ENCODE measurements at regions not wholly inside any gene's neighbourhood (a gene's known extent, or its start where the extent isn't known, plus 50 kb on each side); places are given as distances from the start of the nearest gene placed in this dataset.
A peak's percentile ranks its signal among the peaks of the same experiment; 100 is the strongest.

DNA sequence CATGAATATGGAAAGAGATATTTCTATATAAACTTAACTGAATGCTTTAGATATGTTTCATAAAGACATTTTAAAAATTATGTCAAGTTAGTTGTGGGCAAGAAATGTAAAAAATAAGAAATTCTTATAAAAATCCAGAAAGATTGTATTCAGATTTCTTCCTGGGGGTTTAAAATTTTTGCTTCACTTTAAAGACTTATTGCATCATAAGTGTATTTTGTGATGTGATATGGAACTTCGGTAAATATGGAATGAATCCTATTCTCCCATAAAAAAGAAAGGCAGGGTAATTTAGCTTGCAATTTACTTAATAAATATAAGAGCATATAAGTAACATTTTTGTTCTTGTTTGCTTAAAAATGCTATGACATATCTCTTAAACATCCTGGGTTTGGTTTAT, 104.8 kb upstream of the CWC22 start:
- ATAC-seq: no peak

GRCh38 chr2:180110469-180110868, 103.4 kb upstream of the CWC22 start:
- ATAC-seq: no peak

More for the DNA sequence above, 104.8 kb upstream of the CWC22 start:
- DNase-seq (ENCODE audit: low spot score): no peak

DNA sequence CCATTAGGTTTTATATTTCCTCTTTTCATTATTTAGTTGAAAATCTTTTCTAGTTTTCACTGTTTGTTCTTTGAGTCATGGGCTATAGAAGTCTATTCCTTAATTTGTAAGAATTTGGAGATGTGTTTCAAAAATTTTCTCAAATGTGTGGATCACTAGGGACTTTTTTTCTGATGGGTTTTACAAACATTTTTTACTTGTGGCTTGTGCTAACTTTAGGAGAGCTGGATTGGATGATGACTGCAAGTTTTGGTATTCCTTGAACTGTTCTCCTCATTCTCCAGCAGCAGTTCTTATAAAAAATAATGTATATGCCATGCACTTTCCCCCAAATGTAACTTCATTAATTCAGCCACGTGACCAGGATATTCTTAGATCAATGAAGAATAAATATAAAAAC, 94.7 kb upstream of the CWC22 start:
- no peak for DNase-seq (ENCODE audit: low spot score)
- no peak for ATAC-seq

More at GRCh38 chr2:180110469-180110868, 103.4 kb upstream of the CWC22 start:
- no peak for DNase-seq (ENCODE audit: low spot score)

GRCh38 chr2:180099308-180099707, 92.2 kb upstream of the CWC22 start:
- no peak for ATAC-seq

GRCh38 chr2:180085144-180085543, 78.0 kb upstream of the CWC22 start:
- DNase-seq (ENCODE audit: low spot score): no peak

More at GRCh38 chr2:180099308-180099707, 92.2 kb upstream of the CWC22 start:
- DNase-seq (ENCODE audit: low spot score): no peak

GRCh38 chr2:180077295-180077906, 70.3 kb upstream of the CWC22 start:
- ATAC-seq (peak; percentile 61), DNase-seq (ENCODE audit: low spot score) (no peak)

More at GRCh38 chr2:180085144-180085543, 78.0 kb upstream of the CWC22 start:
- no peak for ATAC-seq

DNA sequence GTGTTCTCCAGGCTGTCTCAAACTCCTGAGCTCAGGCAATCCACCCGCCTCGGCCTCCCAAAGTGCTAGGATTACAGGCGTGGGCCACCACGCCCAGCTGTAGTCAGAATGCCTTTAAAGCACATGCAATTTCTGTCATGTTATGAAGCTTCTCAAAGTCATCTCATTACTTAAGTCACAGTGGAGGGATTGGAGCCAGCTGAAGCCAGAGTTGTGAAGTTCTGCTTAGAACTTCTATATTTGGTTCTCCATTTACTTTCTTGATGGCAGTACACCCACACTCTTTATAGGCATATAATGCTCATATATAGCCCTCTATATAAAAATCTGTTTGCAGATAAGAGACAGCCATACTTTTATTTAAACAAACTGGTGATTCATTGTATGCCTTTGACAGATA, 68.8 kb upstream of the CWC22 start:
- DNase-seq (ENCODE audit: low spot score) (no peak), ATAC-seq (no peak)

- DNase-seq (ENCODE audit: low spot score): no peak
Observed at GRCh38 chr2:180071797-180072196, 64.7 kb upstream of the CWC22 start.

GRCh38 chr2:180063494-180064092, 56.5 kb upstream of the CWC22 start:
- ATAC-seq: no peak

More at GRCh38 chr2:180071797-180072196, 64.7 kb upstream of the CWC22 start:
- no peak for ATAC-seq

GRCh38 chr2:180062178-180062577, 55.1 kb upstream of the CWC22 start:
- no peak for ATAC-seq
- DNase-seq (ENCODE audit: low spot score): no peak

More at GRCh38 chr2:180063494-180064092, 56.5 kb upstream of the CWC22 start:
- DNase-seq (ENCODE audit: low spot score): no peak

DNA sequence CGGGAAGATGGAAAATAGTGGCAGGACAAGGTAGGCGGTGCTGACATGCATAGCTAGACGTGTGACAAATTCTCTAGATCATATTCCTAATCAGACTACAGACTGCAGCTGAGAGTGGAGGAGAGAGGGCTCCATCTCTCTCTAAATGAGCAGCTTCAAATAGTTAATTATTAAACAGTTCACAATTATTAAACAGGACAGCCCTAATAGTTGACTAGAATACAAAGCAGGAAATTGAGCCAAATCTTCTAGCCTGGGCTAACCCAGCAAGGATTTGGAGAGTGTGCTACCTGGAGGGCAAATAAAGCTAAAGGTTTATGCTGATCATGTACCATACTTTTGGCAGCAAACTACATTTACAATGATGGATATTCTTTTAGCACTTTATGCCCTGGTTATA, 54.4 kb upstream of the CWC22 start:
- ATAC-seq (no peak), DNase-seq (ENCODE audit: low spot score) (no peak)

GRCh38 chr2:180061085-180061484, 54.0 kb upstream of the CWC22 start:
- DNase-seq (ENCODE audit: low spot score): no peak
- no peak for ATAC-seq

DNA sequence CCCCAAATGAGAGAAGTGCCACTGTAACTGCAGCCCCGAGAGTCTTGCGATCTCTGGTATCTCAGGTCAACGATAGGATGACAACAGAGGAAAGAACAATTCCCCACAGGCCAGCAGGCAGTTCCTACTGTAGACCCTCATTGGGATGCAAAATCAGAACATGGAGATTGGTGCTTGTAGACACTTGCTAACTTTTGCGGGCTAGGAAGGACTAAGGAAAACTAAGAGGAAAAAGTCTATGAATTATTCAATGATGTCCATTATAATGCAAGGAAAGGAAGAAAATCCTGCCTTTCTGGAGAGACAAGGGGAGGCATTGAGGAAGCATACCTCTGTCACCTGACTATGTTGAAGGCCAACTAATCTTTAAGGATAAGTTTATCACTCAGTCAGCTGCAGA, 51.9 kb upstream of the CWC22 start:
- DNase-seq (ENCODE audit: low spot score) (no peak), ATAC-seq (no peak)

GRCh38 chr2:180057706-180058412, 50.8 kb upstream of the CWC22 start:
- DNase-seq (ENCODE audit: low spot score): no peak

More at GRCh38 chr2:180057706-180058412, 50.8 kb upstream of the CWC22 start:
- no peak for ATAC-seq
